ENCODE measurements at regions not wholly inside any gene's neighbourhood (a gene's known extent, or its start where the extent isn't known, plus 50 kb on each side); places are given as distances from the start of the nearest gene placed in this dataset.

GRCh38 chr2:195575016-195575415, 82.0 kb upstream of the SLC39A10 start:
- Histone ChIP-seq H3K14ac (ENCODE audit: insufficient read length) (no peak overlapping the region), H2BK20ac (ENCODE audit: low read length) (no peak overlapping the region), H3K36me3 (ENCODE audit: control insufficient read depth in 2 of 4, insufficient read depth in 4 of 4, low read length in 3 of 4) (no peaks in the 10 kb centered on the region), H3K56ac (replicated peaks; ENCODE audit: insufficient read length, low read depth, low read length) (no peak overlapping the region), H3K4me3 (ENCODE audit: extremely low read depth in 1 of 4, insufficient read depth in 2 of 4, low read depth in 3 of 4, low read length in 4 of 4) (no peak overlapping the region), H2AK5ac (ENCODE audit: low read depth, low read length) (no peak overlapping the region), H3K27ac (ENCODE audit: low read depth, low read length) (no peak overlapping the region), H3K4ac (replicated peaks; ENCODE audit: insufficient read length, low read depth, low read length) (no peak overlapping the region), H3K79me1 (ENCODE audit: low read depth, low read length) (no peaks in the 10 kb centered on the region), H3K9ac (replicated peaks in 1 of 4; ENCODE audit: extremely low read depth in 1 of 4, low read depth in 3 of 4, low read length in 3 of 4) (no peak overlapping the region), H3K27me3 (replicated peaks in 1 of 4; ENCODE audit: control insufficient read depth in 3 of 4, extremely low read depth in 1 of 4, insufficient read depth in 3 of 4, low read length in 3 of 4) (no peaks in the 10 kb centered on the region), H3K9me3 (ENCODE audit: insufficient read depth in 2 of 2, low read depth in 1 of 2, low read length in 1 of 2) (no peaks in the 10 kb centered on the region), H3K79me2 (ENCODE audit: control insufficient read depth in 1 of 2, insufficient read depth in 2 of 2, low read length in 2 of 2) (no peaks in the 10 kb centered on the region), H4K20me1 (replicated peaks in 1 of 2; ENCODE audit: control insufficient read depth in 1 of 2, insufficient read depth in 2 of 2, low read length in 2 of 2) (no peaks in the 10 kb centered on the region), H4K91ac (replicated peaks; ENCODE audit: insufficient read length, low read length) (no peak overlapping the region), H2BK12ac (ENCODE audit: low read depth, low read length) (no peak overlapping the region), H3K18ac (ENCODE audit: extremely low read depth, low read length) (no peak overlapping the region), H2AFZ (ENCODE audit: low read length) (no peak overlapping the region), H3K23me2 (ENCODE audit: low read depth, low read length) (no peaks in the 10 kb centered on the region), H4K8ac (ENCODE audit: extremely low read depth, insufficient read depth, low read length) (no peak overlapping the region), H2BK5ac (ENCODE audit: low read depth, low read length) (no peak overlapping the region), H3K4me2 (ENCODE audit: insufficient read depth in 1 of 2, low read depth in 2 of 2, low read length in 2 of 2) (no peak overlapping the region), H3K23ac (ENCODE audit: insufficient read length) (no peak overlapping the region), H2BK15ac (ENCODE audit: low read length) (no peak overlapping the region), H4K5ac (ENCODE audit: insufficient read length, low read depth, low read length) (no peak overlapping the region), H3K4me1 (replicated peaks in 1 of 4; ENCODE audit: control insufficient read depth in 3 of 4, insufficient read depth in 4 of 4, low read length in 3 of 4) (peaks cover 0 to 3% (median 0%) of the 10 kb centered on the region in 4 experiments; a peak in 1 of 7 replicates), H2BK120ac (replicated peaks; ENCODE audit: low read depth, low read length) (no peak overlapping the region)
- ChIA-PET POLR2A (ENCODE audit: partially characterized antibody) (no interaction called here), CTCF (ENCODE audit: partially characterized antibody) (interaction anchor here (0.9 to 5.7 kb wide), 4 partner anchors 21 to 85 kb away, joined by 3 to 40 read pairs (median 3); partner anchors contain the start of gene SLC39A10)
- FAIRE-seq, result no peak
- WGBS, 2 experiments (ENCODE audit: extremely low coverage in 1 of 2, insufficient coverage in 1 of 2, insufficient read length in 1 of 2, insufficient replicate concordance in 2 of 2, low coverage in 1 of 2, low lambda C conversion rate in 2 of 2, missing lambda C conversion rate in 1 of 2), result 98% methylated on average over 2 of the region's 2 CpGs; no CpG with 5 or more reads in 1 of the 2 experiments
- no peak for DNase-seq (ENCODE audit: low read depth in 1 of 2, low spot score in 2 of 2)
- TF ChIP-seq YY1 (IDR thresholded peaks at IDR 0.05; ENCODE audit: low read depth, low read length), result no peak
- no peak for TF ChIP-seq GTF2F1 (IDR thresholded peaks at IDR 0.05; ENCODE audit: borderline replicate concordance, low read depth, low read length)
- no peak for TF ChIP-seq CREB1 (IDR thresholded peaks at IDR 0.05)
- no peak for TF ChIP-seq POU5F1 (IDR thresholded peaks at IDR 0.05; ENCODE audit: low read depth, low read length)
- TF ChIP-seq TAF7 (optimal IDR thresholded peaks at IDR 0.05; ENCODE audit: borderline replicate concordance, low read depth, low read length), result no peak
- TF ChIP-seq ZNF274 (IDR thresholded peaks at IDR 0.05; ENCODE audit: borderline replicate concordance, extremely low read depth, low read length), result no peak
- TF ChIP-seq ATF2 (IDR thresholded peaks at IDR 0.05; ENCODE audit: low read length), result no peak
- no peak for TF ChIP-seq SP4 (IDR thresholded peaks at IDR 0.05; ENCODE audit: low read length)
- no peak for TF ChIP-seq RXRA (IDR thresholded peaks at IDR 0.05; ENCODE audit: insufficient read depth, low read depth, low read length)
